ENCODE measurements at regions not wholly inside any gene's neighbourhood (a gene's known extent, or its start where the extent isn't known, plus 50 kb on each side); places are given as distances from the start of the nearest gene placed in this dataset.

DNA sequence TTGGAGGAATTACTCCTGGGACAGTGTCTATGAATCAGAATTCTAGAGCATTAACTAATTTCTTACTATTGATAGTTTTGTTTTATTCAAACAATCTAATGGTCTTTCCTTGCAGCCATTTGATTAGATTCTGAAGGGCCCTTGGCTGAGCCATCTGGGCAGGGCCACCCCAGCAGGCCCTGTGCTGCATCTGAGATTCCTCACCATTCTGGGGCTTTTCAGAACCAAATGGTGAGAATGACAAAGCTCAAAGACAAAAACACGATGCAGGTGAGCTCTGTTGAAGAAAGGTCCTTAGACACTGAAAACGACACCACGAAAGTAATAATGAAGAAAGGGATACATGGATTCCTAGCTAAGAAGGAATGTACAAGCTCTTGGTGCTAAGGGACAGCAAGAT, 321.0 kb upstream of the IRX4 start:
- Histone ChIP-seq H4K20me1 (ENCODE audit: insufficient read depth, low read length, poor library complexity, severe bottlenecking) (no peaks in the 10 kb centered on the region), H3K9ac (ENCODE audit: low read depth, low read length, poor library complexity, severe bottlenecking) (no peak overlapping the region), H3K4me2 (ENCODE audit: low read depth, low read length, poor library complexity, severe bottlenecking) (no peak overlapping the region), H2AFZ (ENCODE audit: low read length) (no peak overlapping the region), H3K9me2 (replicated peaks; ENCODE audit: low read depth, low read length) (no peaks in the 10 kb centered on the region), H3K9me3 (ENCODE audit: insufficient read depth, low read depth, low read length) (no peaks in the 10 kb centered on the region), H3K36me3 (ENCODE audit: insufficient read depth, low read length) (no peaks in the 10 kb centered on the region), H3K79me2 (ENCODE audit: insufficient read depth, low read length) (no peaks in the 10 kb centered on the region), H3F3A (ENCODE audit: low read depth) (no peaks in the 10 kb centered on the region), H3K27me3 (ENCODE audit: insufficient read depth, low read length, poor library complexity, severe bottlenecking) (no peaks in the 10 kb centered on the region), H3K4me1 (ENCODE audit: insufficient read depth, low read length, poor library complexity, severe bottlenecking) (no peaks in the 10 kb centered on the region), H3K4me3 (ENCODE audit: low read length, poor library complexity, severe bottlenecking) (no peak overlapping the region)
- no peak for TF ChIP-seq EZH2phosphoT487 (IDR thresholded peaks at IDR 0.05; ENCODE audit: borderline replicate concordance)
- TF ChIP-seq CTCF (conservative IDR thresholded peaks at IDR 0.05; ENCODE audit: low read length): no peak

DNA sequence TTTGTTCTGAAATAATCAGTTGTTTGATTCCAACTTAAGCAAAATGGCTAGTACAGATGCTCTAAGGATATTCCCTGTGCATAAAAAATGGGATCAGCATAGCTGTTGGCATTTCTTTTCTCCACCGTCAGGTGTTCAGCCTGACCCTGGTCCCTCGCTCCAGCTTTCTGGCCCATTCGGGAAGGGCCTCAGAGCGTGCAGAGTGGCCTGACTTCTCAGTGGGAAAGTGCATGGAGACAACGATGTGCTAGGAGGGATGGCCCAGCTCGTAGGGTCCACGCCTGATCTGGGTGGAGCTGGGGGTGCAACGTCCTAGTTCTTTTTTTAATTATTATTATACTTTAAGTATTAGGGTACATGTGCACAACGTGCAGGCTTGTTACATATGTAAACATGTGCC, 319.1 kb upstream of the IRX4 start:
- Histone ChIP-seq H3K4me1 (ENCODE audit: insufficient read depth, low read length, poor library complexity, severe bottlenecking) (no peaks in the 10 kb centered on the region), H3K36me3 (ENCODE audit: insufficient read depth, low read length) (no peaks in the 10 kb centered on the region), H3F3A (ENCODE audit: low read depth) (no peaks in the 10 kb centered on the region), H3K79me2 (ENCODE audit: insufficient read depth, low read length) (no peaks in the 10 kb centered on the region), H2AFZ (ENCODE audit: low read length) (no peak overlapping the region), H3K9ac (ENCODE audit: low read depth, low read length, poor library complexity, severe bottlenecking) (no peak overlapping the region), H3K9me2 (replicated peaks; ENCODE audit: low read depth, low read length) (no peaks in the 10 kb centered on the region), H3K9me3 (ENCODE audit: insufficient read depth, low read depth, low read length) (no peaks in the 10 kb centered on the region), H3K27me3 (ENCODE audit: insufficient read depth, low read length, poor library complexity, severe bottlenecking) (no peaks in the 10 kb centered on the region), H4K20me1 (ENCODE audit: insufficient read depth, low read length, poor library complexity, severe bottlenecking) (no peaks in the 10 kb centered on the region), H3K4me2 (ENCODE audit: low read depth, low read length, poor library complexity, severe bottlenecking) (no peak overlapping the region), H3K4me3 (ENCODE audit: low read length, poor library complexity, severe bottlenecking) (no peak overlapping the region)
- TF ChIP-seq EZH2phosphoT487 (IDR thresholded peaks at IDR 0.05; ENCODE audit: borderline replicate concordance) (no peak), CTCF (conservative IDR thresholded peaks at IDR 0.05; ENCODE audit: low read length) (no peak)

- no peaks in the 10 kb centered on the region for H3K9me3 ChIP-seq (ENCODE audit: insufficient read depth, low read depth, low read length)
- no peak overlapping the region for H3K4me2 ChIP-seq (ENCODE audit: low read depth, low read length, poor library complexity, severe bottlenecking)
- H3K4me3 ChIP-seq (ENCODE audit: low read length, poor library complexity, severe bottlenecking): no peak overlapping the region
- H3K36me3 ChIP-seq (ENCODE audit: insufficient read depth, low read length): no peaks in the 10 kb centered on the region
- no peaks in the 10 kb centered on the region for H3F3A ChIP-seq (ENCODE audit: low read depth)
- H3K9me2 ChIP-seq (replicated peaks; ENCODE audit: low read depth, low read length): no peaks in the 10 kb centered on the region
- no peaks in the 10 kb centered on the region for H3K27me3 ChIP-seq (ENCODE audit: insufficient read depth, low read length, poor library complexity, severe bottlenecking)
- H2AFZ ChIP-seq (ENCODE audit: low read length): no peak overlapping the region
- TF ChIP-seq EZH2phosphoT487 (IDR thresholded peaks at IDR 0.05; ENCODE audit: borderline replicate concordance) (no peak), CTCF (conservative IDR thresholded peaks at IDR 0.05; ENCODE audit: low read length) (no peak)
- no peaks in the 10 kb centered on the region for H3K79me2 ChIP-seq (ENCODE audit: insufficient read depth, low read length)
- no peaks in the 10 kb centered on the region for H3K4me1 ChIP-seq (ENCODE audit: insufficient read depth, low read length, poor library complexity, severe bottlenecking)
- H4K20me1 ChIP-seq (ENCODE audit: insufficient read depth, low read length, poor library complexity, severe bottlenecking): no peaks in the 10 kb centered on the region
- H3K9ac ChIP-seq (ENCODE audit: low read depth, low read length, poor library complexity, severe bottlenecking): no peak overlapping the region
These were observed 318.7 kb upstream of the IRX4 start for GRCh38 chr5:2201421-2201820.

Measured in Loucy (cell line).